ENCODE measurements at regions not wholly inside any gene's neighbourhood (a gene's known extent, or its start where the extent isn't known, plus 50 kb on each side); places are given as distances from the start of the nearest gene placed in this dataset.

- Histone ChIP-seq H2AFZ (no peak overlapping the region), H3F3A (replicated peaks; ENCODE audit: low read depth) (no peaks in the 10 kb centered on the region), H3K79me2 (replicated peaks; ENCODE audit: insufficient read depth) (no peaks in the 10 kb centered on the region), H3K4me3 (no peak overlapping the region), H3K4me2 (no peak overlapping the region), H3K9me2 (ENCODE audit: insufficient read depth) (no peaks in the 10 kb centered on the region; the same call in 1 of the 2 replicates), H4K20me1 (replicated peaks; ENCODE audit: insufficient read depth) (no peaks in the 10 kb centered on the region), H3K27me3 (ENCODE audit: insufficient read depth) (no peaks in the 10 kb centered on the region), H3K36me3 (ENCODE audit: insufficient read depth) (no peaks in the 10 kb centered on the region), H3K4me1 (ENCODE audit: insufficient read depth) (no peaks in the 10 kb centered on the region), H3K27ac (ENCODE audit: low read depth) (no peak overlapping the region)
- TF ChIP-seq ETS1 (IDR thresholded peaks at IDR 0.05): no peak
- no peak for TF ChIP-seq JUNB (IDR thresholded peaks at IDR 0.05; ENCODE audit: unreplicated experiment)
- TF ChIP-seq NANOG (IDR thresholded peaks at IDR 0.05; ENCODE audit: borderline replicate concordance): no peak
- no peak for TF ChIP-seq REST (IDR thresholded peaks at IDR 0.05; ENCODE audit: unreplicated experiment)
- no peak for TF ChIP-seq ZNF114 (CRISPR knock-in tag; IDR thresholded peaks at IDR 0.05)
- no peak for TF ChIP-seq ZNF331 (CRISPR knock-in tag; IDR thresholded peaks at IDR 0.05; ENCODE audit: low read depth)
- no peak for TF ChIP-seq EZH2 (IDR thresholded peaks at IDR 0.05; ENCODE audit: low read depth, unreplicated experiment)
- no peak for TF ChIP-seq CREB1 (CRISPR knock-in tag; IDR thresholded peaks at IDR 0.05; ENCODE audit: low read depth)
- TF ChIP-seq POLR2AphosphoS5 (IDR thresholded peaks at IDR 0.05; ENCODE audit: low read depth): no peak
- no peak for TF ChIP-seq STAT1 (IDR thresholded peaks at IDR 0.05; ENCODE audit: unreplicated experiment)
- TF ChIP-seq ZNF462 (CRISPR knock-in tag; IDR thresholded peaks at IDR 0.05): no peak
- no peak for TF ChIP-seq CTCF (conservative IDR thresholded peaks at IDR 0.05; ENCODE audit: low read depth in 2 of 2)
- no peak for TF ChIP-seq EZH2phosphoT487 (IDR thresholded peaks at IDR 0.05; ENCODE audit: unreplicated experiment)
- H3K27ac Mint-ChIP-seq: no peak overlapping the region
- no peaks in the 10 kb centered on the region; the same call in 1 of the 3 replicates for H3K4me1 Mint-ChIP-seq
- no peak for ATAC-seq
- H3K27me3 Mint-ChIP-seq (ENCODE audit: insufficient read depth, low read depth, poor library complexity): no peaks in the 10 kb centered on the region
- DNase-seq (ENCODE audit: low spot score): no peak
- no peak overlapping the region for H3K4me3 Mint-ChIP-seq
- H3K36me3 Mint-ChIP-seq (ENCODE audit: low read depth): peaks cover 10% of the 10 kb centered on the region; the same call in 2 of the 3 replicates
- peaks cover 16% of the 10 kb centered on the region; the same call in 2 of the 3 replicates for H3K9me3 Mint-ChIP-seq
Measured at GRCh38 chr6:4187480-4187879, 52.1 kb upstream of the ECI2 start.

All from GM23338 (cell line).